SK-N-SH treated with all-trans-retinoic acid at 6 μM for 48 hours (cell line): ENCODE measurements at regions not wholly inside any gene's neighbourhood (a gene's known extent, or its start where the extent isn't known, plus 50 kb on each side); places are given as distances from the start of the nearest gene placed in this dataset.

Experiments
- CREB5 ChIP-seq: fragments of 250-450 bp; sonication (Bioruptor Pico); IDR thresholded peaks from 2 replicates; pipeline ENCODE4 v1.5.1; 2020; ENCODE audit warnings: low read depth, mild to moderate bottlenecking, moderate library complexity
- ESRRG ChIP-seq: fragments of 250-450 bp; sonication (Bioruptor Pico); IDR thresholded peaks from 2 replicates; pipeline ENCODE4 v1.6.1; 2021; ENCODE audit warnings: mild to moderate bottlenecking
- GLIS3 ChIP-seq: fragments of 250-450 bp; sonication (Bioruptor Pico); IDR thresholded peaks from 2 replicates; pipeline ENCODE4 v1.5.0; 2020; ENCODE audit warnings: mild to moderate bottlenecking, moderate library complexity
- RARB ChIP-seq: fragments of 250-450 bp; sonication (Bioruptor Pico); IDR thresholded peaks from 2 replicates; pipeline ENCODE4 v1.8.0; 2021; ENCODE audit warnings: mild to moderate bottlenecking, moderate library complexity
- TOX ChIP-seq: fragments of 250-450 bp; sonication (Bioruptor Pico); IDR thresholded peaks from 2 replicates; pipeline ENCODE4 v1.8.0; 2021; ENCODE audit warnings: mild to moderate bottlenecking, moderate library complexity, borderline replicate concordance
- ZNF8 ChIP-seq: fragments of 450-650 bp; formaldehyde crosslinking; IDR thresholded peaks from 2 replicates; pipeline ENCODE4 v1.5.0; 2020; ENCODE audit warnings: mild to moderate bottlenecking, moderate library complexity
- TF ChIP-seq, protein P1 (sequence below): fragments of 250-450 bp; sonication (Bioruptor Pico); IDR thresholded peaks from 2 replicates; pipeline ENCODE4 v1.8.0; 2020; ENCODE audit warnings: mild to moderate bottlenecking, moderate library complexity, borderline replicate concordance

GRCh38 chr7:51629206-51629605 lies 312.6 kb upstream of the COBL start:
- TF ChIP-seq GLIS3 (no peak), TOX (no peak), ESRRG (CRISPR knock-in tag) (no peak), ZNF8 (CRISPR knock-in tag) (no peak), RARB (CRISPR knock-in tag) (no peak), CREB5 (CRISPR knock-in tag) (no peak)
- TF ChIP-seq, protein P1, sequence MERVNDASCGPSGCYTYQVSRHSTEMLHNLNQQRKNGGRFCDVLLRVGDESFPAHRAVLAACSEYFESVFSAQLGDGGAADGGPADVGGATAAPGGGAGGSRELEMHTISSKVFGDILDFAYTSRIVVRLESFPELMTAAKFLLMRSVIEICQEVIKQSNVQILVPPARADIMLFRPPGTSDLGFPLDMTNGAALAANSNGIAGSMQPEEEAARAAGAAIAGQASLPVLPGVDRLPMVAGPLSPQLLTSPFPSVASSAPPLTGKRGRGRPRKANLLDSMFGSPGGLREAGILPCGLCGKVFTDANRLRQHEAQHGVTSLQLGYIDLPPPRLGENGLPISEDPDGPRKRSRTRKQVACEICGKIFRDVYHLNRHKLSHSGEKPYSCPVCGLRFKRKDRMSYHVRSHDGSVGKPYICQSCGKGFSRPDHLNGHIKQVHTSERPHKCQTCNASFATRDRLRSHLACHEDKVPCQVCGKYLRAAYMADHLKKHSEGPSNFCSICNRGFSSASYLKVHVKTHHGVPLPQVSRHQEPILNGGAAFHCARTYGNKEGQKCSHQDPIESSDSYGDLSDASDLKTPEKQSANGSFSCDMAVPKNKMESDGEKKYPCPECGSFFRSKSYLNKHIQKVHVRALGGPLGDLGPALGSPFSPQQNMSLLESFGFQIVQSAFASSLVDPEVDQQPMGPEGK (CRISPR knock-in tag): no peak
